Midbrain (tissue), 1 donor: ENCODE measurements at regions not wholly inside any gene's neighbourhood (a gene's known extent, or its start where the extent isn't known, plus 50 kb on each side); places are given as distances from the start of the nearest gene placed in this dataset.

Source experiments
- DNase-seq: peaks from one replicate; lab custom pipeline; 2025; lab: John Stamatoyannopoulos, UW

DNA sequence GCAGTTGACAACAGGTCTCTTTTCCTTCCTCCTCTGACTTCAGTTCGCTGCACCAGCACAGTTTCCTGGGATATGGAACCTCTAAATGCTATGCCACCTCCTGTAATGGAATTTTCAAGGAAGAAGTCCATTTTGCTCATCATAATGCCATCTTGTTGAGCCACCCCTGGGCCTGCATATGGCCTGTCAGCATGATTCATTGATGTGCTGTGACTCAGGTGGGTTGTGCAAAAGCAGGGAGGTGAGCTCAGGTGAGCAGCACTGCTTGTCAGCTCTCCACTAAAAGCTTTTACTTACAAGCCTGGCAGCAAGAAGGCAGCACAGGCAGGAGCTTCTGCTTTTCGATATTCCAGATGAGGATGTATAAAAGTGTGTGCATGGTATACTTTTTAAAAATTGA, 247.1 kb upstream of the LMCD1 start:
- no peak for DNase-seq

DNA sequence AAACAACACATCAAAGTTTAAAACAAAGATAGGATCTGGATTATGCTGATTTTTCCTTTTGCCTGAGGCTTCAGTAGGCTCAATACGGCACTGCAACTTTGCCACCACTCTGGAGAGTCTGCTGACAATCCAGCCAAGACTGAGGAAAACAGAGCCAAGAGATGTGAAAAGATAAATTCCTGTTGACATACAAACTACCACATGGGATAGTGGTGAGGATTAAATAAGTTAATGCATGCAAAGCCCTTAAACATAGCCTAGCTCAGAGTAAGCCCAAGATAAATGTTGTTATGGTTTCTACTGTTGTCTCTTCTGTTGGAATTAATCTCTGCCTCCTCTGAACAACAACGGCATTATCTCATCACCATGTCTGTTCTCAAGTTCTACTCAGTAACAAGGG, 245.9 kb upstream of the LMCD1 start:
- DNase-seq: no peak

DNA sequence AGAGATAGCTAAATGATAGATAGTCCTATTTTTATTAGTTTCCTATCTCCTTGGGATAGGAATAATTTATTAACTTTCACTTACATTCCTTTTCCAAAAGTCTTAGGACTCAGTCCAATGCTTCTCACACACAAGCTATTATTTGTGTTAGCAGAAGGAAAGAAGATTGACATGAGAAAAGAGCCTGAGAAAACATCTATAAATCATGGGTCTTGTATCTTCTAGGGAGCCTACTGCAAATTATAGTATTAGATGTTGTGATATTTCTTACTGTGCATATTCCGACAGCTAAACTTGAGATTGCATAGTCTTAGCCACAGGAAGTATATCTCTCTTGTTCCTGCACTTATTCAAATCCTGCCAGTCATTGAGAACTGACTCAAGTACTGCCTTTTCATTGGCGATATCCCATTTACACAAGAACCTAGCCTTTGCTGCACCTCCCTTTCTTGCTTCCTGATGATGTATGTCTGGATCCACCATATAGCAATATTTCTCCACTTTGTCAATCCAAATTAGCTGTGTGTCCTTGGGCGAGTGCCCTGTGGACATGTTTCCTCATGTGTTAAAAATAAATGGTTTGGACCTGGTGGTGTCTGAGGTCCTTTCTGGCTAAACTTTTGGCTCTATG, 245.1 kb upstream of the LMCD1 start:
- DNase-seq: no peak

GRCh38 chr3:8261018-8261417, 240.6 kb upstream of the LMCD1 start:
- DNase-seq: no peak

- DNase-seq: no peak
These were observed 234.9 kb upstream of the LMCD1 start for GRCh38 chr3:8266730-8267131.

GRCh38 chr3:8273479-8273878, 228.1 kb upstream of the LMCD1 start:
- DNase-seq: no peak

DNA sequence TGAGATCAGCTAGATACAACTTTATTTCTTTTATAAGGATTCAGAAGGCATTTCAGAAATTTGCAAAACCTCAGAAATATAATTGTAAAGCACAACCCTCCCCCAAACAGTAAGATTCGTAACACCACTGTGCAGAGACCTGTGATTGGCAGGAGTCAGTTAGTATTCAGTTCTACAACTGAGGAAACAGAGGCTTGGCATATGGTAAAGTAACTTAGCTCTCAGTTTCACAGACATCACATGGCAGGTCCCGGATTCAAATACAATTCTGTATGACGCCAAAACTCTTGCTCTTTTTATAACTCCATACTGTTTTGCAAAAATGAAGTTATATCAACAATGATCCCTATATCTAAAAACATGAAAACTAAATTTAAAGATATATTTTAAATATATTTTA, 225.6 kb upstream of the LMCD1 start:
- no peak for DNase-seq

- DNase-seq: no peak
These were observed 225.1 kb upstream of the LMCD1 start for GRCh38 chr3:8276506-8276905.

GRCh38 chr3:8278448-8278847, 223.2 kb upstream of the LMCD1 start:
- no peak for DNase-seq

- DNase-seq: no peak
These were observed 222.1 kb upstream of the LMCD1 start for GRCh38 chr3:8279476-8279875.

DNA sequence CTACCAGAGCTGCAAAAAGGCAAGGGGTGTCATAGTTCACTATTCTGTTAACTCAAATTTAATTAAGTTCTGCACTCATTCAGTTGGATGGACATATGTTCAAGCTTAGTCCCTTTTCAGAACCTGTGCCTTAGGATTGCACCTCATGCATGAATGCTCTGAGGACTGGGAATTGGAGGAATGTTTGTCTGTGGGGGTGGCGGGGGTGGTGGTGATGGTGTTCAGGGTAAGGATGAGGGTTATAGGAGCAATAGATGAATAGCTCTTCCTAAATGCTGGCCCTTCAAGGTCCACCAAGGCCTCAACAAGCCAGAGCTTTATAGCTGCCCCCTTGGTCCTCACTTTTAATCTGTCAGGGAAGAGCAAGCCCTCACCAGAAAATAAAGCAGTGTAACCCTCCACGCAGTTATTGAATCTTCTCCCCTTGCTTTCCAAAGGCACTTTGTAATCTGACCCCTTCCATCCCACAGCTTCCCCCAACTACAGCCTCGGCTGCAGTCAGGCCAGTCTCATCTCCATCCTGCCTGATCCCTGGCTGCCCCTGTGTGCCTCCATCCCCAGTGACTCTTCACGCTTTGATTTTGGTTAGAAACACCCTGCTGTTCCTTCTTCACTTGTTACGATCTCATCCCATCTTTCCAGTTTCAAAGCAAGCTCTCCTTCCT, 221.6 kb upstream of the LMCD1 start:
- DNase-seq: no peak

DNA sequence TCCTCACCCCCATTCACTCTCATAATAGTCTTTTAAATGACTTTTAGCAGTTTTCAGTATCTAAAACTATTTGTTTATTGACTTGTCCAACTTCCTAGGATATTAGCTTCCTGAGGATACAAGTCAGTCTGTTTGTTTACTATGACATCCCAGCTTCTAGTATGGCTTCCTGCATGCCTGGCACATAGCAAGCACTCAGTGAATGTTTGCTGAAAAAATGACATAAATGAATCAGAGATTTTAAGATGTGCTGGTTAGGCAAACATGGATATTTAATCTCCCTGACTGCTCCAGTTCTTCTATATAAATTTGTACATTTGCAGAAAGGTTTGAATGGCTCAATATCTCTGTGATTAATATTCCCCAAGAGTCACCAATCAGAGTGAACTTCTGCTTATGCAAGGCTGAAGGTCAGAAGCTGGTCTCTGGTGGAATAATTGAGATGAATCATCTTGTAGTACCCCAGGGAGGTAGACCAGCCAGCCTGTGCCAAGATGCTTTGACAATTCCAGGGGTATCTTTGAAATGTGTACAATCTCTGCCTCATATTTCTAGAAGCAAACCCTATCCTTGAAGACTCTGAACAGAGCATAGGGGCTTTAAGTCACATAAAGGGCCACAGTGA, 219.0 kb upstream of the LMCD1 start:
- no peak for DNase-seq

GRCh38 chr3:8283193-8283592, 218.4 kb upstream of the LMCD1 start:
- no peak for DNase-seq

DNA sequence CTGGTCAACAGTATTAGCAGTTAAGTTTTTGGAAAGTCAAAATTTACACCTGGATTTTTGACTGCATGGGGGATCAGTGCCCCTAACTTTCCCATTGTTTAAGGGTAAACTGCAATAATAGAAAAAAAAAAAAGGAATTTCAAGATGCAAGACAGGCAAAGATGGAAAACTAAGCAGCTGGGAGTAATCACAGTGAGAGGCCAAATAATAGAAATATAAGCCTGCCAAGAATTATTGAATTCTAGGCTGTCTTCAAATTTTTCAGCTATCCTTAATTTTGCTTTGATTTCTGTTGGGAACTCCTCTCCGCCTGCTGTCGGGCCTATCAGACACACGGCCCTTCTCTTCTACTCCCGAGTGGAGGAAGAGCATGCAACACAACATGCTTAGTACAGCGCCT, 215.5 kb upstream of the LMCD1 start:
- no peak for DNase-seq

GRCh38 chr3:8286749-8287148, 214.9 kb upstream of the LMCD1 start:
- DNase-seq: no peak

DNA sequence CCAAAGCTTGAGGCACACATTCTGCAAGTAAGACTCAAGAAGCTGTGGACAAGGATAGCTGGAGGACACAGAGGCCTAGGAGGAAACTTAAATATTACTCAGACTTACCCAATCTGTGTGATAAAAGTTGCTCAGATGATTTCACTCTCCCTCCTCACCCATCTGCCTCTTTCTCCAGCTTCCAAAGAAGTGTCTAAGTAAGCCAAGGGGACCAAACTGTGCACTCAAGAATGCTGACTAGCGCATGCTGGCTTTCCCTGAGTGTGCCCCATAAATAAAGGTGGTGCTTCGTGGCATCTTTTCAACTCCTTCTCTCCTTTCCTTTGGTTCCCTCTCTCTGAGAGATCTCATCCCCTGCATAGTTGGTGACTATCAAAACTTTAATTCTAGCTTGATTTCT, 211.0 kb upstream of the LMCD1 start:
- no peak for DNase-seq

DNA sequence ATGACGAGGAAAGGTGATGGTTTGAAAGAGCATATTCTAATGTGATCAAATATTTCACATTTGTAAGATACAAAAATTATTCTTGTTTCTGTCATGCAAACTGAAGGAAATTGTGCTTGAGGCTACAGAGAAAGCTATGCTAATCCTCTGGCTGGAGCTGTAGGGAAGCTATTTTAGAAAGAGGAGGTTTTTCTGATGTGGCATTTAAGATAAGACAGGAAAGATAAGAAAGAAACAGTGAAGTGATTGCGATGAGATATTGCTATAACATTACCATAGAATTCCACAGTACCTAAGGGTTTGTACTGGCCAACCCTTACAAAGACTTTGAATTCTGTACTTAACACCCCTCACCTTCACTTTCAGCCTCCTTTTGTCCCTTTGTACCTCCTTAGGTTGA, 205.2 kb upstream of the LMCD1 start:
- DNase-seq: no peak

GRCh38 chr3:8298021-8298954, 203.3 kb upstream of the LMCD1 start:
- DNase-seq: no peak

GRCh38 chr3:8301977-8302735, 199.5 kb upstream of the LMCD1 start:
- DNase-seq: peak; percentile 53

- DNase-seq: no peak
These were observed 198.2 kb upstream of the LMCD1 start for GRCh38 chr3:8303466-8303865.

DNA sequence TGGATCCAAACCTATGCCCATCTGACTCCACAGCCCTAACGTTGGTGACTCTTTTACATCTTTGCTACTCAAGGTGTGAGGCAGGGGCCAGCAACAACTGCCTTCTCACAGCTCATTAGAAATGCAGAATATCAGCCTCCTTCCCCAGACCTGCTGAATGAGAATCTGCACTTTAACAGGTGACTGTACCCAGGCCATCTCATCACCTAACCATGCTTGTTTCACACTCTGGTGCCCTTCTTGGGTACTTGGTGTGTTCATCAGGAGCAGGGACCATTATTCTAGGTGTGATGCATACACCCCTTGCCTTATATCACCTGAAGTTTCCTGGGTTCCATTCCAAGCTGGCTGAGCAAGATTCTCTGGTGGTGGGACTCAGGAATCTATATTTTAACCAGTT, 196.3 kb upstream of the LMCD1 start:
- no peak for DNase-seq
